NCI-H187 (cell line): ENCODE measurements at regions not wholly inside any gene's neighbourhood (a gene's known extent, or its start where the extent isn't known, plus 50 kb on each side); places are given as distances from the start of the nearest gene placed in this dataset.
"Not testable (repeated sequence)": the region's sequence is repeated elsewhere in the genome, so short reads cannot be mapped to it uniquely, and the experiment has no call there.

ENCODE experiments used
- DNase-seq, 2 experiments: peaks; one replicate each; lab custom pipeline; 2025; lab: John Stamatoyannopoulos, UW

- DNase-seq, result no peak
Observed at GRCh38 chr5:87784879-87785495, 372.3 kb upstream of the CCNH start.

- no peak for DNase-seq
Observed at GRCh38 chr5:87784311-87784710, 371.6 kb upstream of the CCNH start.

- no peak for DNase-seq
Observed at GRCh38 chr5:87782916-87783315, 370.2 kb upstream of the CCNH start.

GRCh38 chr5:87781976-87782375 is 369.2 kb upstream of the CCNH start:
- no peak for DNase-seq

GRCh38 chr5:87780831-87781760 is 368.4 kb upstream of the CCNH start:
- peak; percentile 37 to 51 for DNase-seq

- DNase-seq, result no peak
Observed at GRCh38 chr5:87778876-87779275, 366.1 kb upstream of the CCNH start.

- DNase-seq, result no peak
Observed at GRCh38 chr5:87777877-87778276, 365.1 kb upstream of the CCNH start.

GRCh38 chr5:87776785-87777184 is 364.1 kb upstream of the CCNH start:
- no peak for DNase-seq

GRCh38 chr5:87776302-87776701 is 363.6 kb upstream of the CCNH start:
- DNase-seq, result not testable (repeated sequence)

GRCh38 chr5:87775228-87775627 is 362.5 kb upstream of the CCNH start:
- DNase-seq, result no peak

- no peak for DNase-seq
Observed at GRCh38 chr5:87774804-87775203, 362.1 kb upstream of the CCNH start.

GRCh38 chr5:87770601-87771121 is 357.9 kb upstream of the CCNH start:
- DNase-seq, result no peak

- DNase-seq, result no peak
Observed at GRCh38 chr5:87770016-87770570, 357.4 kb upstream of the CCNH start.

- DNase-seq, result no peak
Observed at GRCh38 chr5:87769157-87769556, 356.4 kb upstream of the CCNH start.

- no peak for DNase-seq
Observed at GRCh38 chr5:87768190-87768589, 355.5 kb upstream of the CCNH start.

GRCh38 chr5:87765009-87765408 is 352.3 kb upstream of the CCNH start:
- DNase-seq, result no peak

- DNase-seq, result no peak
Observed at GRCh38 chr5:87762631-87763030, 349.9 kb upstream of the CCNH start.

- DNase-seq, result no peak
Observed at GRCh38 chr5:87756951-87757350, 344.2 kb upstream of the CCNH start.

- DNase-seq, result no peak
Observed at GRCh38 chr5:87755360-87755759, 342.6 kb upstream of the CCNH start.

GRCh38 chr5:87754009-87754757 is 341.5 kb upstream of the CCNH start:
- no peak for DNase-seq

- DNase-seq, result no peak
Observed at GRCh38 chr5:87752362-87752761, 339.6 kb upstream of the CCNH start.

GRCh38 chr5:87751824-87752223 is 339.1 kb upstream of the CCNH start:
- DNase-seq, result no peak
